Calu3 (cell line): ENCODE measurements at regions not wholly inside any gene's neighbourhood (a gene's known extent, or its start where the extent isn't known, plus 50 kb on each side); places are given as distances from the start of the nearest gene placed in this dataset.
A peak's percentile ranks its signal among the peaks of the same experiment; 100 is the strongest.

Source experiments
- BruUV-seq: library from RNA; stranded (reverse); fragments of 400-500 nt; replicated peaks from 2 replicates; lab custom pipeline; 2021; lab: Mats Ljungman, UMichigan
- CTCF ChIA-PET: fragments of 300-600 bp; sonication (Branson Sonifier 250); formaldehyde crosslinking; loops from one replicate; lab custom pipeline; 2022; ENCODE audit warnings: antibody characterized with exemption; lab: Charles Lee
- DNase-seq: peaks from one replicate; pipeline ENCODE4 v3.0.0; 2022
- H3K27ac Mint-ChIP-seq: one replicate; pipeline ENCODE4 v1.8.0; 2022; ENCODE audit warnings: mixed read lengths; ENCODE audit not compliant: unreplicated experiment
- H3K27me3 Mint-ChIP-seq: one replicate; pipeline ENCODE4 v1.8.0; 2022; ENCODE audit warnings: mixed read lengths; ENCODE audit not compliant: unreplicated experiment
- H3K36me3 Mint-ChIP-seq: one replicate; pipeline ENCODE4 v1.8.0; 2022; ENCODE audit warnings: mild to moderate bottlenecking, moderate library complexity, mixed read lengths; ENCODE audit not compliant: insufficient read depth, unreplicated experiment
- H3K4me1 Mint-ChIP-seq: one replicate; pipeline ENCODE4 v1.8.0; 2022; ENCODE audit warnings: mild to moderate bottlenecking, low read depth, mixed read lengths; ENCODE audit not compliant: unreplicated experiment
- H3K4me3 Mint-ChIP-seq: one replicate; pipeline ENCODE4 v1.8.0; 2022; ENCODE audit warnings: mild to moderate bottlenecking, low read depth, moderate library complexity, mixed read lengths; ENCODE audit not compliant: unreplicated experiment
- H3K9me3 Mint-ChIP-seq: one replicate; pipeline ENCODE4 v1.8.0; 2022; ENCODE audit warnings: low read depth, mixed read lengths; ENCODE audit not compliant: unreplicated experiment
- intact Hi-C: fragments of 100-400 bp; cut with micrococcal nuclease; formaldehyde crosslinking; loops from one replicate; pipeline ENCODE4 v1.10.0; 2022; ENCODE audit not compliant: unreplicated experiment
- TF ChIP-seq, protein P1 (sequence below): fragments of 200-600 bp; IDR thresholded peaks from one replicate; pipeline ENCODE4 v1.8.0; 2022; ENCODE audit warnings: antibody characterized with exemption; ENCODE audit not compliant: unreplicated experiment

DNA sequence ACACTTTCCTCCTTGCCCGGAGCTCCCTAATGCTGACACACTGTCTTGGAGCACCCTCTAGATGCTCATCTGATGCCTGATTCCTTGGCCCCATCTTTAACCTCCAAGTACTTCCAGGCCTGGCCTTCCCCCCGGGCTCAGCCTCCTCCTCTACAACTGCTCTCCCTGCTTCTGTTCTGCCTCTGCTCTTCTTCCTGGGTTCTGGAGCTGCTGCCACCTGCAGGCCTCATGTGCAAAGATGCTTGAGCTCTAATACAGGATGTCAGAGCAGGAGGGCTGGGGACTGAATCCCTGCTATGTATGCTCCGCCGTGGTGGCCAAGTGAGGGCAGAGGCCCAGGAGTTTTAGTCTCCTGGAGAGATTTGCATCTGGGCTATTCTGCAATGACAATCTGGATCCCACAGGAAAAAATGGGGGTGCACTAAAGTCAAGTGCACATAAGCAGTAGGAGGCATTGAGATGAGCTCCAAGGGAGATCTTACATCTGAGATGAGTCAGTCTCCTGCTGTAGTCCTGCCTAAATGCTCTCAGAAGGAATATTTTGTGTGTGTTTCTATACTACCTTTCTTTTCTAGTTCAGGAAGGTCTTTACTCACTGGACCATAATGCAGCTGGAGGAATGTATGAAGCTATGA, 296.3 kb downstream of the UACA start:
- no peak overlapping the region for H3K4me3 Mint-ChIP-seq
- peaks cover 10% of the 10 kb centered on the region for H3K4me1 Mint-ChIP-seq
- H3K27ac Mint-ChIP-seq = no peak overlapping the region
- DNase-seq = peak; percentile 72
- CTCF ChIA-PET = interaction anchor here (0.7 to 3.3 kb wide), 17 partner anchors 9 to 989 kb away, joined by 3 to 26 read pairs (median 3); partner anchors contain the start of gene TLE3
- peaks cover 24% of the 10 kb centered on the region for H3K27me3 Mint-ChIP-seq
- TF ChIP-seq, protein P1, sequence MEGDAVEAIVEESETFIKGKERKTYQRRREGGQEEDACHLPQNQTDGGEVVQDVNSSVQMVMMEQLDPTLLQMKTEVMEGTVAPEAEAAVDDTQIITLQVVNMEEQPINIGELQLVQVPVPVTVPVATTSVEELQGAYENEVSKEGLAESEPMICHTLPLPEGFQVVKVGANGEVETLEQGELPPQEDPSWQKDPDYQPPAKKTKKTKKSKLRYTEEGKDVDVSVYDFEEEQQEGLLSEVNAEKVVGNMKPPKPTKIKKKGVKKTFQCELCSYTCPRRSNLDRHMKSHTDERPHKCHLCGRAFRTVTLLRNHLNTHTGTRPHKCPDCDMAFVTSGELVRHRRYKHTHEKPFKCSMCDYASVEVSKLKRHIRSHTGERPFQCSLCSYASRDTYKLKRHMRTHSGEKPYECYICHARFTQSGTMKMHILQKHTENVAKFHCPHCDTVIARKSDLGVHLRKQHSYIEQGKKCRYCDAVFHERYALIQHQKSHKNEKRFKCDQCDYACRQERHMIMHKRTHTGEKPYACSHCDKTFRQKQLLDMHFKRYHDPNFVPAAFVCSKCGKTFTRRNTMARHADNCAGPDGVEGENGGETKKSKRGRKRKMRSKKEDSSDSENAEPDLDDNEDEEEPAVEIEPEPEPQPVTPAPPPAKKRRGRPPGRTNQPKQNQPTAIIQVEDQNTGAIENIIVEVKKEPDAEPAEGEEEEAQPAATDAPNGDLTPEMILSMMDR = peak; percentile 81
- BruUV-seq = no TSS peak
- intact Hi-C loops = loop anchor here (2.0 to 5.0 kb wide), 2 partner anchors 35 to 990 kb away; no protein-coding TSS in a partner anchor
- H3K36me3 Mint-ChIP-seq = no peaks in the 10 kb centered on the region
- peaks cover 2% of the 10 kb centered on the region for H3K9me3 Mint-ChIP-seq

DNA sequence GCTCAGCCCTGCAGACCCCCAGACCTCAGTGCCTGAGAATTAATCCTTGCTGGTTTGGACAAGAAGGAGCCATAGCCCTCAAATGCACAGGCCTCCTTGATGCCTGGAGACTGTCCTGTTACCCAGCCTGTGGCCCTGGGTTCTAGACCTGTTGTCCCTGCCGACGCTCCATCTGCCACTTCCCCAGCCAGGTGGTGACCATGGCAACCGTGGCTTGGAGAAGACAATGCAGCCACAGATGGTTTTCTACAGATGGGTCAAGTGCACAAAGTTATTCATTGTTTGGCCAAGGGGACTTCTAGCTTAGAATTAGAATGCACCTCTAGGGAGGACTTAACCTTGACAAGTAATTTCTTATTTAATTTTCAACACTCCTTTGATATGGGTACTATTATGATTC, 297.1 kb downstream of the UACA start:
- BruUV-seq = no TSS peak
- TF ChIP-seq, protein P1 = no peak
- no peak overlapping the region for H3K27ac Mint-ChIP-seq
- no peaks in the 10 kb centered on the region for H3K36me3 Mint-ChIP-seq
- peaks cover 24% of the 10 kb centered on the region for H3K27me3 Mint-ChIP-seq
- H3K4me3 Mint-ChIP-seq = no peak overlapping the region
- CTCF ChIA-PET = interaction anchor here (1.0 to 3.3 kb wide), 8 partner anchors 9 to 988 kb away, joined by 3 to 26 read pairs (median 5); no protein-coding TSS in a partner anchor
- DNase-seq = no peak
- peaks cover 4% of the 10 kb centered on the region for H3K9me3 Mint-ChIP-seq
- intact Hi-C loops = loop anchor here (2.0 to 5.0 kb wide), 2 partner anchors 34 to 990 kb away; no protein-coding TSS in a partner anchor
- peaks cover 17% of the 10 kb centered on the region for H3K4me1 Mint-ChIP-seq

DNA sequence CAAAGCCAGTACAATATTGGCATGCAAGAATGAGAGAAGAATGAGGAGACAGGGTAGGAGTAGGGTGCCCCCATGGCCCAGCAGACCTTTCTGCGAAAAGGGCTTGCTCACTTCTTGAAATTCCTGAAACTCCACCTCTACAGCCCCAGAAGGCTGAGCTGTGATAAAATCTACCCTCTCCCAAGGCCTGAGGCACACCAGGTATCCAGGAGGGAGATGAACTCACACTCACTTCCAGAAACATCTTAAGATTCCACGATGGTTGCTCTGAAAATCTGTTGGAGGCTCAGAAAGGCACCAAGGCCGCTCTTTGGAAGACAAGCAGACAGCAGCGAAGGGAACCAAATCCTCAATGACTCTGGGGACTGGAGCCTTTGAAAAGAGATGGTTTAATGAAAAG, 297.5 kb downstream of the UACA start:
- no TSS peak for BruUV-seq
- Mint-ChIP-seq H3K27ac (no peak overlapping the region), H3K27me3 (peaks cover 24% of the 10 kb centered on the region), H3K4me3 (no peak overlapping the region), H3K36me3 (no peaks in the 10 kb centered on the region), H3K4me1 (peaks cover 21% of the 10 kb centered on the region), H3K9me3 (peaks cover 4% of the 10 kb centered on the region)
- no peak for DNase-seq
- intact Hi-C loops = loop anchor here (2.0 to 5.0 kb wide), 2 partner anchors 34 to 989 kb away; no protein-coding TSS in a partner anchor
- CTCF ChIA-PET = interaction anchor here (0.8 to 3.3 kb wide), 2 partner anchors 32 to 89 kb away, joined by 3 to 26 read pairs; no protein-coding TSS in a partner anchor
- TF ChIP-seq, protein P1 = no peak

DNA sequence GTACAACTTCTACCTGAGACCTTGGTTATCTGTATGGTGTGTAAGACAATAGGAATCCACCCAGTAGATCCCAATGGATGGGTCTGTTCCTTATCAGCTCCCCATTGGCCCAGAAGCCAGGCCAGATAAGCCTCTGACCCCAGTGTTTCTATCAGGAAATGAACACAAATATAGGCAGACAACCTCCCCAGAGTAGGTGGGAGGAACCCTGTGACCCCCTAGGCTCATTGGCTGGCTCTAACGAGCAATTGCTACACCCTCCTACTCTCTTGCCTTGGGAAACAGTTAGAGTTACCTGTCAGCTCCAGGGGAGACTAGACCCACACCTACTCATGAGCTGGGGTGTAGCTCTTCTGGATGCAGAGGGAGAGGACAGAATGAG, 299.9 kb downstream of the UACA start:
- BruUV-seq = no TSS peak
- TF ChIP-seq, protein P1 = no peak
- DNase-seq = no peak
- CTCF ChIA-PET = interaction anchor here (0.8 kb wide), 1 partner anchor 29 kb away, joined by 3 read pairs; no protein-coding TSS in a partner anchor
- peaks cover 5% of the 10 kb centered on the region for H3K27me3 Mint-ChIP-seq
- no peak overlapping the region for H3K27ac Mint-ChIP-seq
- H3K9me3 Mint-ChIP-seq = peaks cover 4% of the 10 kb centered on the region
- H3K36me3 Mint-ChIP-seq = no peaks in the 10 kb centered on the region
- peaks cover 32% of the 10 kb centered on the region for H3K4me1 Mint-ChIP-seq
- intact Hi-C loops = no loop called here
- H3K4me3 Mint-ChIP-seq = no peak overlapping the region
